Adipocyte (in vitro differentiated cells): ENCODE measurements at regions not wholly inside any gene's neighbourhood (a gene's known extent, or its start where the extent isn't known, plus 50 kb on each side); places are given as distances from the start of the nearest gene placed in this dataset.

Experiments used
- DNase-seq: peaks from one replicate; pipeline ENCODE4 v3.0.0-alpha.2; 2015; ENCODE audit warnings: low read depth
- H3K27me3 ChIP-seq: replicated peaks from 2 replicates; pipeline ENCODE4 v1.7.0; 2013; ENCODE audit warnings: mild to moderate bottlenecking, low read length, moderate library complexity; ENCODE audit not compliant: control insufficient read depth, insufficient read depth
- H3K36me3 ChIP-seq: 2 replicates; pipeline ENCODE4 v1.7.0; 2013; ENCODE audit warnings: low read length, mild to moderate bottlenecking, moderate library complexity; ENCODE audit not compliant: control insufficient read depth, insufficient read depth, severe bottlenecking
- H3K4me1 ChIP-seq: 2 replicates; pipeline ENCODE4 v1.7.0; 2013; ENCODE audit warnings: mild to moderate bottlenecking, low read length, moderate library complexity; ENCODE audit not compliant: control insufficient read depth, insufficient read depth
- H3K4me3 ChIP-seq: 2 replicates; pipeline ENCODE4 v1.7.0; 2013; ENCODE audit warnings: mild to moderate bottlenecking, low read length, moderate library complexity
- H3K9ac ChIP-seq: 2 replicates; pipeline ENCODE4 v1.7.0; 2013; ENCODE audit warnings: mild to moderate bottlenecking, low read length, moderate library complexity
- H3K9me3 ChIP-seq: 2 replicates; pipeline ENCODE4 v1.7.0; 2013; ENCODE audit warnings: mild to moderate bottlenecking, low read length, moderate library complexity; ENCODE audit not compliant: control insufficient read depth

GRCh38 chr5:106121972-106122605, 1548.6 kb downstream of the EFNA5 start:
- no peak overlapping the region for H3K4me3 ChIP-seq
- H3K27me3 ChIP-seq, result no peaks in the 10 kb centered on the region
- H3K4me1 ChIP-seq, result no peaks in the 10 kb centered on the region
- no peak overlapping the region for H3K9ac ChIP-seq
- no peaks in the 10 kb centered on the region for H3K9me3 ChIP-seq
- DNase-seq, result no peak
- no peaks in the 10 kb centered on the region for H3K36me3 ChIP-seq

- Histone ChIP-seq H3K4me1 (no peaks in the 10 kb centered on the region), H3K9me3 (no peaks in the 10 kb centered on the region), H3K27me3 (no peaks in the 10 kb centered on the region), H3K4me3 (no peak overlapping the region), H3K9ac (no peak overlapping the region), H3K36me3 (no peaks in the 10 kb centered on the region)
- peak; percentile 62 for DNase-seq
Observed at GRCh38 chr5:106116682-106117081, 1554.1 kb downstream of the EFNA5 start.

DNA sequence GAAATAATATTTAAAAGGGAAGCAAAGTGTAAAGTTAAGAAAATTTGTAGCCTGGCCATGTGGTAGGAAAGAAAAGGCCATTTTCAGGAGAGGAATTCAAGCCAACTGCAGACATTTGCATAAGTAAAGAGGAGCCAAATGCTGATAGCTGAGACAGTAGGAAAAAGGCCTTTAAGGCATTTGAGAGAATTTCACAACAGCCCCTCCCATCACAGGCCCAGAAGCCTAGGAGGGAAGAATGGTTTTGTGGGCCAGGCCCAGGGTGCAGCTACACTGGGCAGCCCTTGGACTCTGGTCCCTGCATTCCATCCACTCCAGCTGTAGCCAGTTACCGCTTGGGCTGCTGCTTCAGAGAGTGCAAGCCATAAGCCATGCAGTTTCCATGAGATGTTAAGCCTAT, 1556.8 kb downstream of the EFNA5 start:
- no peak for DNase-seq
- Histone ChIP-seq H3K4me3 (no peak overlapping the region), H3K9ac (no peak overlapping the region), H3K36me3 (no peaks in the 10 kb centered on the region), H3K4me1 (no peaks in the 10 kb centered on the region), H3K27me3 (no peaks in the 10 kb centered on the region), H3K9me3 (no peaks in the 10 kb centered on the region)

DNA sequence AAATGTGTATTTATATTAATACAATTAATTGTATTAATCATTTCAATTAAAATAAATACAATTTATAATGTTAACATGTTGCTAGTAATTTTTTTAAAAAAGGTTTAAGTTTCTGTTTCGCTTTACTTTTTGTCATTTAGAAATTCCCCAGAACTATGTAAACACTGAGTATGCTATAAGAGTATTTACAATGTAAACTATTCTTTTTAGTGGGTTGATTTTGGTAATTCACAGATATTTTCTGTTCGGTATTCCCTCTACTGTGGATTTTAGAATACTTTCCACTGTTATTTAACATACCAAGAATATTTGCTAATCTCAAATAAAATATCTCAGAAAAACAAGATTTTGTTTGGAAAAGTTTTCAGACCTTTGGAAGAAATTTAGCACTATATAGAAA, 1564.4 kb downstream of the EFNA5 start:
- Histone ChIP-seq H3K4me3 (no peak overlapping the region), H3K36me3 (no peaks in the 10 kb centered on the region), H3K9me3 (no peaks in the 10 kb centered on the region), H3K9ac (no peak overlapping the region), H3K4me1 (no peaks in the 10 kb centered on the region), H3K27me3 (no peaks in the 10 kb centered on the region)
- peak; percentile 46 for DNase-seq

- H3K27me3 ChIP-seq, result no peaks in the 10 kb centered on the region
Observed at GRCh38 chr5:106097340-106097739, 1573.4 kb downstream of the EFNA5 start.

GRCh38 chr5:106094839-106095238, 1575.9 kb downstream of the EFNA5 start:
- Histone ChIP-seq H3K27me3 (no peaks in the 10 kb centered on the region), H3K9ac (no peak overlapping the region), H3K9me3 (no peaks in the 10 kb centered on the region), H3K36me3 (no peaks in the 10 kb centered on the region), H3K4me1 (peaks cover 15% of the 10 kb centered on the region), H3K4me3 (no peak overlapping the region)
- peak; percentile 22 for DNase-seq

More at GRCh38 chr5:106097340-106097739, 1573.4 kb downstream of the EFNA5 start:
- Histone ChIP-seq H3K36me3 (no peaks in the 10 kb centered on the region), H3K9ac (no peak overlapping the region), H3K4me3 (peak overlapping the region; percentile 2), H3K9me3 (no peaks in the 10 kb centered on the region), H3K4me1 (peaks cover 15% of the 10 kb centered on the region)
- DNase-seq, result peak; percentile 46

DNA sequence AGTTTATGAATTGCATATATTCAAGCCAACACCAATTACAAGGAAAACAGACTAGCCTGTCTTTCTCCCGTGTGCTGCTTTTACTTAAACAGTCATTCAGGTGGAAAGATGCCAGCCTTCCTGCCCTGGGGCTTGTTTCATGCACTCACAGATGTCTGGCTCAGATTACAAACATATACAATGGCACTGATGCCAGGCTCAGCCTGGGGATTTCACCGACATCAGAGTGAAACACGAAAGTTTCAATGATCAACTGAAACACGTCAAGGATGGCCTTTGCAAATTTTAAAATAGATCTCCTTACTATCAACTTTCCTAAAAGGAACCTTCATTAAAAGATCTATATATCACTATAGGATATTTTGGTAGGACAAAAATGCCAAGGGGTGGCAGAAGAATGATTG, 1576.5 kb downstream of the EFNA5 start:
- H3K27me3 ChIP-seq, result no peaks in the 10 kb centered on the region
- no peak overlapping the region for H3K9ac ChIP-seq
- H3K9me3 ChIP-seq, result no peaks in the 10 kb centered on the region
- DNase-seq, result peak; percentile 93
- no peaks in the 10 kb centered on the region for H3K36me3 ChIP-seq
- peaks cover 15% of the 10 kb centered on the region for H3K4me1 ChIP-seq
- no peak overlapping the region for H3K4me3 ChIP-seq

GRCh38 chr5:106093134-106093533, 1577.6 kb downstream of the EFNA5 start:
- no peak overlapping the region for H3K9ac ChIP-seq
- no peak for DNase-seq
- no peaks in the 10 kb centered on the region for H3K27me3 ChIP-seq
- H3K4me1 ChIP-seq, result peaks cover 15% of the 10 kb centered on the region
- H3K9me3 ChIP-seq, result no peaks in the 10 kb centered on the region
- no peaks in the 10 kb centered on the region for H3K36me3 ChIP-seq
- H3K4me3 ChIP-seq, result no peak overlapping the region

DNA sequence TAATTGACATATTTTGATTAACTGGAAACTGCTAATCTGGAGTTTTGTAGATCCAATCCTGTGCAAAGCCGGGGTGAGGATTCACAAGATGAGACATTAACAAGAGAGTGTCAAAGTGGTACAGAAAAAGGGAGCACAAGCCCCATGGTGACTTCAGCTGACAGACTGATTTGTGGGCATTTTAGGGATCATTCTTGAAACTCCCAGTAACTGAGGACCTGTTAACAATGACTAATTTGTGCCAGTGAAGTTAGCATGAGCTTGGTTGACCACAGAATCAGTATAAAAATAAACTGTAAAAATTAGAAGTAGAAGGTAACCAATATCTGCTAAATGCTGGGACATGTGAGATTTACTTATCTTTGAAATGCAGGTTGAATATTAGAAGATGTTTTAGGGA, 1578.3 kb downstream of the EFNA5 start:
- Histone ChIP-seq H3K36me3 (no peaks in the 10 kb centered on the region), H3K4me3 (no peak overlapping the region), H3K27me3 (no peaks in the 10 kb centered on the region), H3K9ac (no peak overlapping the region), H3K9me3 (no peaks in the 10 kb centered on the region), H3K4me1 (peaks cover 13% of the 10 kb centered on the region)
- DNase-seq, result no peak

DNA sequence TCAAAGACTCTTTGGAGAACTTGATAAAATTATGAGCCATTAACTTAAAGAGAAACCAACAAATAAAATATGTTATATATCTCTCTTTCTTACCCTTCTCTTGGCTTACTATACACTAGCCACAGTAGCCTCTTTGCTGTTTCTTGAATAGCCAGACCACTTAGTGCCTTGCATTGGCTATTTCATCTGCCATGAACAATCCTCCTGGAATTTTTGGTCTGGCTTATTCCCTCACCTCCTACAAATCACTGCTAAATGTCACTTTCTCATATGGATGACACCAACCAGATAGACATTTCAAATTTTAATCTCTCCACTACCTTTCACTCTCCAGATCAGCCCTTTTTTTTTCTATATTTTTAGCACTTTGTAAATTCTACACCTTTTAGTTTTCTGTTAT, 1581.7 kb downstream of the EFNA5 start:
- Histone ChIP-seq H3K36me3 (no peaks in the 10 kb centered on the region), H3K4me3 (no peak overlapping the region), H3K4me1 (no peaks in the 10 kb centered on the region), H3K27me3 (no peaks in the 10 kb centered on the region), H3K9ac (no peak overlapping the region), H3K9me3 (no peaks in the 10 kb centered on the region)
- DNase-seq, result no peak

- H3K9ac ChIP-seq, result no peak overlapping the region
- H3K4me3 ChIP-seq, result no peak overlapping the region
- H3K4me1 ChIP-seq, result no peaks in the 10 kb centered on the region
- no peaks in the 10 kb centered on the region for H3K36me3 ChIP-seq
- no peaks in the 10 kb centered on the region for H3K9me3 ChIP-seq
- no peak for DNase-seq
- H3K27me3 ChIP-seq, result no peaks in the 10 kb centered on the region
Observed at GRCh38 chr5:106088462-106088861, 1582.3 kb downstream of the EFNA5 start.

DNA sequence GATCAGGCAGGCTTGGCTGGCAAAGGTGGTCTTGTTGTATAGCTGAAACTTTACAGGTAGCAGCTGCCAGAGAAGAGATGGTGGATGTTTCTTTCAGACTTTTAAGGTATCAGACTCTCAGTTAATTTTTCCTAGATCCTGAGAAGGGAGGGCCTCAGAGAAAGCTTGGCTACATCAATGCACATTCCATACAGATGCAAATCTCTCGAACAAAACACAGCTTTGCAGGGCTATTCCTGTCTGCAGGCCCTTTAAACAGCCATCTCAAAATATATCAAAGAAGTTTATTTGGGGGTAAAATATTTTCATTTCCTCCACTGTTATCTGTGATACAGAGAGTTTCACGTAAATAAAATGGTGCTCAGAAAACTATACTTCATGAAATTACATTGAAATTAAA, 1584.4 kb downstream of the EFNA5 start:
- no peak for DNase-seq
- Histone ChIP-seq H3K36me3 (no peaks in the 10 kb centered on the region), H3K4me3 (no peak overlapping the region), H3K9ac (no peak overlapping the region), H3K4me1 (no peaks in the 10 kb centered on the region), H3K27me3 (no peaks in the 10 kb centered on the region), H3K9me3 (no peaks in the 10 kb centered on the region)
